H1 (cell line): ENCODE measurements at regions not wholly inside any gene's neighbourhood (a gene's known extent, or its start where the extent isn't known, plus 50 kb on each side); places are given as distances from the start of the nearest gene placed in this dataset.

ENCODE experiments used
- CTCF ChIA-PET: fragments of 300-600 bp; sonication (Branson Sonifier 250); formaldehyde crosslinking; loops from one replicate; lab custom pipeline; 2021; ENCODE audit not compliant: partially characterized antibody; lab: Charles Lee
- POLR2A ChIA-PET: fragments of 300-600 bp; sonication (Branson Sonifier 250); formaldehyde crosslinking; loops from one replicate; lab custom pipeline; 2021; ENCODE audit warnings: inconsistent platforms; ENCODE audit not compliant: partially characterized antibody; lab: Charles Lee
- DNase-seq, 2 experiments: peaks; one replicate each; pipeline versions ENCODE4 v3.0.0 to v3.0.0-alpha.2; 2010 to 2022; ENCODE audit warnings: low spot score in 2 of 2, low read depth in 1 of 2, mixed read lengths in 1 of 2
- FAIRE-seq: peaks from 2 replicates; lab custom pipeline; 2011; peaks lifted over from hg19 to GRCh38; lab: Jason Lieb, UNC
- H2AFZ ChIP-seq: 2 replicates; pipeline ENCODE4 v1.8.1; 2012; ENCODE audit warnings: low read length, inconsistent platforms
- H2AK5ac ChIP-seq: 2 replicates; pipeline ENCODE4 v1.6.1; 2013; ENCODE audit warnings: low read depth, low read length
- H2BK120ac ChIP-seq: replicated peaks from 2 replicates; pipeline ENCODE3; 2013; ENCODE audit warnings: low read depth, low read length, inconsistent platforms
- H2BK12ac ChIP-seq: 2 replicates; pipeline ENCODE4 v1.6.1; 2013; ENCODE audit warnings: low read depth, low read length
- H2BK15ac ChIP-seq: 2 replicates; pipeline ENCODE4 v1.6.1; 2013; ENCODE audit warnings: low read length
- H2BK20ac ChIP-seq: 2 replicates; pipeline ENCODE4 v1.6.1; 2013; ENCODE audit warnings: low read length
- H2BK5ac ChIP-seq: 2 replicates; pipeline ENCODE4 v1.6.1; 2013; ENCODE audit warnings: low read depth, low read length
- H3K14ac ChIP-seq: 2 replicates; pipeline ENCODE4 v1.6.1; 2013; ENCODE audit warnings: inconsistent platforms; ENCODE audit not compliant: insufficient read length
- H3K18ac ChIP-seq: 2 replicates; pipeline ENCODE4 v1.6.1; 2013; ENCODE audit warnings: low read length; ENCODE audit errors: extremely low read depth
- H3K23ac ChIP-seq: 2 replicates; pipeline ENCODE4 v1.6.1; 2013; ENCODE audit warnings: inconsistent platforms; ENCODE audit not compliant: insufficient read length
- H3K23me2 ChIP-seq: 2 replicates; pipeline ENCODE4 v1.6.1; 2013; ENCODE audit warnings: low read depth, low read length
- H3K27ac ChIP-seq: 2 replicates; pipeline ENCODE4 v1.6.1; 2011; ENCODE audit warnings: low read depth, low read length, inconsistent platforms
- H3K27me3 ChIP-seq, 4 experiments: replicated peaks in 1 of 4; 1 replicate in 1 of 4; 2 replicates in 3 of 4; pipeline versions ENCODE4 v1.6.1 to v1.8.1; 2011 to 2013; ENCODE audit warnings: low read length in 3 of 4, mild to moderate bottlenecking in 3 of 4, inconsistent platforms in 2 of 4, mixed read lengths in 2 of 4, moderate library complexity in 1 of 4; ENCODE audit not compliant: control insufficient read depth in 3 of 4, insufficient read depth in 3 of 4; ENCODE audit errors: extremely low read depth in 1 of 4
- H3K36me3 ChIP-seq, 4 experiments: 2 replicates each; pipeline versions ENCODE4 v1.6.1 to v1.8.1; 2011 to 2013; ENCODE audit warnings: mild to moderate bottlenecking in 4 of 4, low read length in 3 of 4, moderate library complexity in 2 of 4, control low read depth in 1 of 4, inconsistent platforms in 1 of 4; ENCODE audit not compliant: insufficient read depth in 4 of 4, control insufficient read depth in 2 of 4
- H3K4ac ChIP-seq: replicated peaks from 2 replicates; pipeline ENCODE3; 2013; ENCODE audit warnings: low read length, low read depth, mixed read lengths, inconsistent platforms; ENCODE audit not compliant: insufficient read length
- H3K4me1 ChIP-seq, 4 experiments: replicated peaks in 1 of 4; 1 replicate in 1 of 4; 2 replicates in 3 of 4; pipeline versions ENCODE4 v1.6.1 to v1.8.1; 2011 to 2013; ENCODE audit warnings: low read length in 3 of 4, inconsistent platforms in 2 of 4, mixed read lengths in 1 of 4; ENCODE audit not compliant: insufficient read depth in 4 of 4, control insufficient read depth in 3 of 4
- H3K4me2 ChIP-seq, 2 experiments: 2 replicates each; pipeline versions ENCODE4 v1.6.1 to v1.8.1; 2011 to 2013; ENCODE audit warnings: low read depth in 2 of 2, low read length in 2 of 2, control low read depth in 1 of 2, inconsistent platforms in 1 of 2, mild to moderate bottlenecking in 1 of 2; ENCODE audit not compliant: insufficient read depth in 1 of 2
- H3K4me3 ChIP-seq, 4 experiments: fragments of 200-600, 300-600 bp in 1 of 4; sonication (generic), shearing (Covaris generic), sonication (Bioruptor Twin) in 1 of 4; 2 replicates each; pipeline versions ENCODE4 v1.5.1 to v1.8.1; 2011 to 2016; ENCODE audit warnings: low read length in 4 of 4, low read depth in 3 of 4, control low read depth in 2 of 4, inconsistent platforms in 2 of 4, mild to moderate bottlenecking in 2 of 4, mixed read lengths in 1 of 4, moderate library complexity in 1 of 4; ENCODE audit not compliant: insufficient read depth in 2 of 4; ENCODE audit errors: extremely low read depth in 1 of 4
- H3K56ac ChIP-seq: replicated peaks from 2 replicates; pipeline ENCODE3; 2013; ENCODE audit warnings: low read depth, mild to moderate bottlenecking, mixed read lengths, low read length, inconsistent platforms; ENCODE audit not compliant: insufficient read length
- H3K79me1 ChIP-seq: 2 replicates; pipeline ENCODE4 v1.6.1; 2013; ENCODE audit warnings: low read depth, low read length, control low read depth
- H3K79me2 ChIP-seq, 2 experiments: 2 replicates each; pipeline versions ENCODE4 v1.6.1 to v1.8.1; 2012 to 2013; ENCODE audit warnings: low read length in 2 of 2, mild to moderate bottlenecking in 2 of 2, inconsistent platforms in 1 of 2; ENCODE audit not compliant: insufficient read depth in 2 of 2, control insufficient read depth in 1 of 2
- H3K9ac ChIP-seq, 4 experiments: replicated peaks in 1 of 4; 1 replicate in 1 of 4; 2 replicates in 3 of 4; pipeline versions ENCODE4 v1.6.1 to v1.8.1; 2011 to 2013; ENCODE audit warnings: low read depth in 3 of 4, low read length in 3 of 4, control low read depth in 2 of 4, mild to moderate bottlenecking in 2 of 4, moderate library complexity in 2 of 4, inconsistent platforms in 1 of 4; ENCODE audit errors: extremely low read depth in 1 of 4
- H3K9me3 ChIP-seq, 2 experiments: 2 replicates each; pipeline versions ENCODE4 v1.6.1 to v1.8.1; 2012 to 2013; ENCODE audit warnings: mild to moderate bottlenecking in 2 of 2, moderate library complexity in 2 of 2, control low read depth in 1 of 2, inconsistent platforms in 1 of 2, low read depth in 1 of 2, low read length in 1 of 2, mixed read lengths in 1 of 2; ENCODE audit not compliant: insufficient read depth in 2 of 2
- H4K20me1 ChIP-seq, 2 experiments: replicated peaks in 1 of 2; 2 replicates each; pipeline versions ENCODE3 to v1.8.1; 2011 to 2013; ENCODE audit warnings: inconsistent platforms in 2 of 2, low read length in 2 of 2, mild to moderate bottlenecking in 1 of 2; ENCODE audit not compliant: insufficient read depth in 2 of 2, control insufficient read depth in 1 of 2
- H4K5ac ChIP-seq: 2 replicates; pipeline ENCODE4 v1.6.1; 2013; ENCODE audit warnings: low read length, low read depth, mixed read lengths, inconsistent platforms; ENCODE audit not compliant: insufficient read length
- H4K8ac ChIP-seq: 2 replicates; pipeline ENCODE4 v1.8.0; 2013; ENCODE audit warnings: mild to moderate bottlenecking, moderate library complexity, low read length, inconsistent platforms; ENCODE audit not compliant: insufficient read depth; ENCODE audit errors: extremely low read depth
- H4K91ac ChIP-seq: replicated peaks from 2 replicates; pipeline ENCODE3; 2013; ENCODE audit warnings: low read length, mixed read lengths, inconsistent platforms; ENCODE audit not compliant: insufficient read length
- CTCF ChIP-seq, 3 experiments: IDR thresholded peaks; 1 replicate in 2 of 3; 2 replicates in 1 of 3; pipeline versions ENCODE4 v1.5.1 to v1.6.1; 2011; ENCODE audit warnings: low read length in 3 of 3, mild to moderate bottlenecking in 3 of 3, inconsistent platforms in 2 of 3, low read depth in 1 of 3, moderate library complexity in 1 of 3; ENCODE audit not compliant: insufficient read depth in 1 of 3; ENCODE audit errors: control extremely low read depth in 1 of 3
- WGBS, 2 experiments: shearing (Covaris generic) in 1 of 2; methylation state at CpG; one replicate each; pipeline versions ENCODE4 v1.1.6 to v1.1.7; 2013 to 2015; ENCODE audit warnings: low lambda C conversion rate in 2 of 2, mixed read lengths in 2 of 2, inconsistent platforms in 1 of 2, low coverage in 1 of 2, missing lambda C conversion rate in 1 of 2; ENCODE audit not compliant: insufficient replicate concordance in 2 of 2, insufficient coverage in 1 of 2, insufficient read length in 1 of 2; ENCODE audit errors: extremely low coverage in 1 of 2, missing lambda C conversion rate in 1 of 2; 5-methylcytosine and 5-hydroxymethylcytosine counted together

GRCh38 chr12:13769273-13769672 lies 212.1 kb downstream of the GRIN2B start:
- Histone ChIP-seq H3K56ac (no peak overlapping the region), H2AK5ac (no peak overlapping the region), H3K27me3 (no peaks in the 10 kb centered on the region; a peak in 1 of 7 replicates), H3K36me3 (no peaks in the 10 kb centered on the region), H4K91ac (no peak overlapping the region), H4K8ac (no peak overlapping the region), H2BK15ac (no peak overlapping the region), H3K9me3 (no peaks in the 10 kb centered on the region; a peak in 1 of 4 replicates), H3K14ac (no peak overlapping the region), H2AFZ (no peak overlapping the region), H2BK12ac (no peak overlapping the region), H3K23me2 (no peaks in the 10 kb centered on the region), H2BK20ac (no peak overlapping the region), H3K4ac (no peak overlapping the region), H3K4me3 (no peak overlapping the region), H3K4me2 (no peak overlapping the region), H3K18ac (no peak overlapping the region), H3K79me1 (no peaks in the 10 kb centered on the region), H2BK5ac (no peak overlapping the region), H3K79me2 (no peaks in the 10 kb centered on the region), H4K20me1 (no peaks in the 10 kb centered on the region), H3K9ac (no peak overlapping the region), H3K23ac (peak overlapping the region; percentile 59), H4K5ac (no peak overlapping the region), H3K4me1 (no peaks in the 10 kb centered on the region; a peak in 1 of 7 replicates), H3K27ac (no peak overlapping the region), H2BK120ac (no peak overlapping the region)
- ChIA-PET CTCF (interaction anchor here (0.8 to 2.1 kb wide), 7 partner anchors 12 to 213 kb away, joined by 3 to 6 read pairs (median 3); no protein-coding TSS in a partner anchor), POLR2A (no interaction called here)
- DNase-seq (no peak), FAIRE-seq (no peak)
- 89% methylated on average over 4 of the region's 4 CpGs; no CpG with 5 or more reads in 1 of the 2 experiments for WGBS, 2 experiments
- TF ChIP-seq CTCF (IDR thresholded peaks at IDR 0.05; ENCODE audit: control extremely low read depth in 1 of 3, insufficient read depth in 1 of 3, low read depth in 1 of 3, low read length in 3 of 3): no peak
